HL-60 (cell line): ENCODE measurements at regions not wholly inside any gene's neighbourhood (a gene's known extent, or its start where the extent isn't known, plus 50 kb on each side); places are given as distances from the start of the nearest gene placed in this dataset.

Experiments
- DNase-seq, 2 experiments: peaks; one replicate each; pipeline ENCODE4 v3.0.0-alpha.2; 2010 to 2020; ENCODE audit warnings: low read depth in 1 of 2, low spot score in 1 of 2
- H3K27ac ChIP-seq: fragments of 250-450 bp; sonication (Bioruptor Pico); replicated peaks from 2 replicates; pipeline ENCODE4 v1.5.1; 2020; ENCODE audit warnings: mild to moderate bottlenecking, moderate library complexity
- H3K27me3 ChIP-seq: fragments of 250-450 bp; sonication (Bioruptor Pico); 2 replicates; pipeline ENCODE4 v1.5.1; 2021; ENCODE audit warnings: mild to moderate bottlenecking, moderate library complexity; ENCODE audit not compliant: insufficient read depth, poor library complexity, severe bottlenecking
- H3K4me3 ChIP-seq: replicated peaks from 2 replicates; pipeline ENCODE4 v1.5.1; 2011; ENCODE audit warnings: mild to moderate bottlenecking, control low read depth, low read length; ENCODE audit not compliant: insufficient read depth
- CTCF ChIP-seq: IDR thresholded peaks from one replicate; pipeline ENCODE4 v1.5.1; 2011; ENCODE audit warnings: low read length, control low read depth, inconsistent platforms; ENCODE audit not compliant: insufficient read depth
- GABPA ChIP-seq: IDR thresholded peaks from 2 replicates; pipeline ENCODE4 v1.6.1; 2012; ENCODE audit warnings: low read depth
- POLR2AphosphoS5 ChIP-seq: IDR thresholded peaks from 2 replicates; pipeline ENCODE4 v1.6.1; 2012; ENCODE audit warnings: low read depth
- REST ChIP-seq: IDR thresholded peaks from 2 replicates; pipeline ENCODE4 v1.6.1; 2012; ENCODE audit warnings: low read depth; ENCODE audit not compliant: insufficient replicate concordance
- SPI1 ChIP-seq: IDR thresholded peaks from 2 replicates; pipeline ENCODE4 v1.6.1; 2012; ENCODE audit warnings: low read depth, mild to moderate bottlenecking, borderline replicate concordance

- H3K4me3 ChIP-seq = no peak overlapping the region
- TF ChIP-seq GABPA = no peak
- no peak for TF ChIP-seq POLR2AphosphoS5
- no peak for TF ChIP-seq REST
- no peak for TF ChIP-seq CTCF
These were observed 91.5 kb upstream of the FRY start for GRCh38 chr13:31940076-31940475.

GRCh38 chr13:31943591-31943990, 88.0 kb upstream of the FRY start:
- H3K27me3 ChIP-seq = no peaks in the 10 kb centered on the region
- DNase-seq = no peak

More at GRCh38 chr13:31940076-31940475, 91.5 kb upstream of the FRY start:
- Histone ChIP-seq H3K27ac (no peak overlapping the region), H3K27me3 (no peaks in the 10 kb centered on the region)
- DNase-seq = no peak

GRCh38 chr13:31944262-31945160, 87.1 kb upstream of the FRY start:
- Histone ChIP-seq H3K27ac (no peak overlapping the region; the same call in none of the 2 replicates), H3K27me3 (no peaks in the 10 kb centered on the region), H3K4me3 (no peak overlapping the region)
- no peak for DNase-seq
- TF ChIP-seq REST (no peak), POLR2AphosphoS5 (no peak), CTCF (no peak), SPI1 (no peak), GABPA (no peak)

More at GRCh38 chr13:31943591-31943990, 88.0 kb upstream of the FRY start:
- H3K4me3 ChIP-seq = no peak overlapping the region
- TF ChIP-seq GABPA = no peak
- H3K27ac ChIP-seq = 0 out of 2 replicates have a peak overlapping the region, but pooled peaks have one; percentile 1

- H3K27me3 ChIP-seq = no peaks in the 10 kb centered on the region
- no peak overlapping the region for H3K4me3 ChIP-seq
- peak; percentile 72 to 74 for DNase-seq
- TF ChIP-seq CTCF = no peak
- TF ChIP-seq GABPA = no peak
- no peak for TF ChIP-seq SPI1
- TF ChIP-seq REST = no peak
- TF ChIP-seq POLR2AphosphoS5 = no peak
- H3K27ac ChIP-seq = no peak overlapping the region; the same call in 1 of the 2 replicates
These were observed 86.2 kb upstream of the FRY start for GRCh38 chr13:31945202-31945961.
